H9 (cell line): ENCODE measurements at regions not wholly inside any gene's neighbourhood (a gene's known extent, or its start where the extent isn't known, plus 50 kb on each side); places are given as distances from the start of the nearest gene placed in this dataset.

Experiments used
- DNase-seq: peaks from one replicate; pipeline ENCODE4 v3.0.0-alpha.2; 2017
- H2AFZ ChIP-seq: one replicate; pipeline ENCODE4 v1.6.1; 2013; ENCODE audit warnings: mild to moderate bottlenecking, low read length, control low read depth, moderate library complexity
- H2AK5ac ChIP-seq: 2 replicates; pipeline ENCODE4 v1.6.1; 2013; ENCODE audit warnings: low read length, control low read depth, mixed read lengths; ENCODE audit not compliant: insufficient read length
- H2BK120ac ChIP-seq: one replicate; pipeline ENCODE4 v1.6.1; 2013; ENCODE audit warnings: low read depth, mild to moderate bottlenecking, low read length, control low read depth, inconsistent platforms; ENCODE audit not compliant: poor library complexity, severe bottlenecking
- H2BK12ac ChIP-seq: 2 replicates; pipeline ENCODE4 v1.6.1; 2013; ENCODE audit warnings: low read length, control low read depth, mixed read lengths, low read depth; ENCODE audit not compliant: insufficient read length
- H2BK15ac ChIP-seq: 2 replicates; pipeline ENCODE4 v1.6.1; 2013; ENCODE audit warnings: low read depth, low read length, control low read depth
- H2BK20ac ChIP-seq: one replicate; pipeline ENCODE4 v1.6.1; 2013; ENCODE audit warnings: low read depth, mild to moderate bottlenecking, low read length, control low read depth, inconsistent platforms; ENCODE audit not compliant: poor library complexity, severe bottlenecking
- H2BK5ac ChIP-seq: 2 replicates; pipeline ENCODE4 v1.6.1; 2013; ENCODE audit warnings: low read length, control low read depth, mixed read lengths; ENCODE audit not compliant: insufficient read length
- H3K14ac ChIP-seq: 2 replicates; pipeline ENCODE4 v1.6.1; 2013; ENCODE audit warnings: low read length, control low read depth; ENCODE audit not compliant: insufficient read depth
- H3K18ac ChIP-seq: 2 replicates; pipeline ENCODE4 v1.6.1; 2013; ENCODE audit warnings: low read depth, mild to moderate bottlenecking, mixed read lengths, low read length, control low read depth; ENCODE audit not compliant: insufficient read length
- H3K23ac ChIP-seq: 2 replicates; pipeline ENCODE4 v1.6.1; 2013; ENCODE audit warnings: low read length, control low read depth, mixed read lengths, low read depth; ENCODE audit not compliant: insufficient read length
- H3K23me2 ChIP-seq: 2 replicates; pipeline ENCODE4 v1.6.1; 2013; ENCODE audit warnings: low read depth, mild to moderate bottlenecking, mixed read lengths, low read length, control low read depth; ENCODE audit not compliant: insufficient read length, poor library complexity, severe bottlenecking
- H3K27ac ChIP-seq: 2 replicates; pipeline ENCODE4 v1.5.1; 2013; ENCODE audit warnings: low read length, control low read depth, mixed read lengths, low read depth; ENCODE audit not compliant: insufficient read length
- H3K27me3 ChIP-seq: 2 replicates; pipeline ENCODE4 v1.6.1; 2013; ENCODE audit warnings: low read length, control low read depth, inconsistent platforms; ENCODE audit not compliant: insufficient read depth
- H3K4ac ChIP-seq: 2 replicates; pipeline ENCODE4 v1.6.1; 2013; ENCODE audit warnings: low read depth, mild to moderate bottlenecking, control low read depth, inconsistent platforms, low read length, moderate library complexity
- H3K4me1 ChIP-seq: 2 replicates; pipeline ENCODE4 v1.6.1; 2013; ENCODE audit warnings: low read length, control low read depth, inconsistent platforms; ENCODE audit not compliant: insufficient read depth
- H3K4me2 ChIP-seq: 2 replicates; pipeline ENCODE4 v1.6.1; 2013; ENCODE audit warnings: low read length, control low read depth, mixed read lengths; ENCODE audit not compliant: insufficient read length, insufficient read depth
- H3K56ac ChIP-seq: 2 replicates; pipeline ENCODE4 v1.6.1; 2013; ENCODE audit warnings: low read depth, mild to moderate bottlenecking, mixed read lengths, low read length, control low read depth; ENCODE audit not compliant: insufficient read length
- H3K79me1 ChIP-seq: 2 replicates; pipeline ENCODE4 v1.6.1; 2013; ENCODE audit warnings: low read depth, mild to moderate bottlenecking, moderate library complexity, low read length, control low read depth, inconsistent platforms; ENCODE audit not compliant: insufficient read depth, poor library complexity, severe bottlenecking
- H3K79me2 ChIP-seq: 2 replicates; pipeline ENCODE4 v1.6.1; 2013; ENCODE audit warnings: low read length, control low read depth, inconsistent platforms; ENCODE audit not compliant: insufficient read depth
- H3K9ac ChIP-seq: 2 replicates; pipeline ENCODE4 v1.6.1; 2013; ENCODE audit warnings: low read length, control low read depth, mixed read lengths; ENCODE audit not compliant: insufficient read length; ENCODE audit errors: extremely low read depth
- H3K9me3 ChIP-seq: one replicate; pipeline ENCODE4 v1.6.1; 2013; ENCODE audit warnings: low read depth, low read length, inconsistent platforms; ENCODE audit not compliant: control insufficient read depth
- H3T11ph ChIP-seq: one replicate; pipeline ENCODE4 v1.6.1; 2013; ENCODE audit warnings: mild to moderate bottlenecking, low read length, control low read depth, inconsistent platforms
- H4K20me1 ChIP-seq: one replicate; pipeline ENCODE4 v1.6.1; 2013; ENCODE audit not compliant: control insufficient read depth, insufficient read length, insufficient read depth
- H4K5ac ChIP-seq: 2 replicates; pipeline ENCODE4 v1.6.1; 2013; ENCODE audit warnings: low read depth, mild to moderate bottlenecking, mixed read lengths, low read length, control low read depth; ENCODE audit not compliant: insufficient read length
- H4K8ac ChIP-seq: replicated peaks from 2 replicates; pipeline ENCODE4 v1.6.1; 2013; ENCODE audit warnings: low read length, control low read depth, mixed read lengths, low read depth; ENCODE audit not compliant: insufficient read length
- H4K91ac ChIP-seq: 2 replicates; pipeline ENCODE4 v1.6.1; 2013; ENCODE audit warnings: low read depth, mild to moderate bottlenecking, moderate library complexity, mixed read lengths, low read length, control low read depth; ENCODE audit not compliant: insufficient read length
- H3K27ac Mint-ChIP-seq, 3 experiments: 2 replicates in 2 of 3; 3 replicates in 1 of 3; pipeline ENCODE4 v1.8.0; 2020 to 2021; ENCODE audit warnings: mixed read lengths in 3 of 3, mild to moderate bottlenecking in 1 of 3, moderate library complexity in 1 of 3
- H3K27me3 Mint-ChIP-seq: 2 replicates; pipeline ENCODE4 v1.8.0; 2021; ENCODE audit warnings: low read depth, mild to moderate bottlenecking, moderate library complexity, mixed read lengths
- H3K36me3 Mint-ChIP-seq, 3 experiments: 2 replicates in 2 of 3; 3 replicates in 1 of 3; pipeline ENCODE4 v1.8.0; 2020 to 2021; ENCODE audit warnings: low read depth in 3 of 3, mixed read lengths in 3 of 3; ENCODE audit not compliant: insufficient read depth in 1 of 3
- H3K4me1 Mint-ChIP-seq, 2 experiments: 2 replicates each; pipeline ENCODE4 v1.8.0; 2020; ENCODE audit warnings: mixed read lengths in 2 of 2
- H3K4me3 Mint-ChIP-seq, 2 experiments: 2 replicates in 1 of 2; 3 replicates in 1 of 2; pipeline ENCODE4 v1.8.0; 2020 to 2021; ENCODE audit warnings: mild to moderate bottlenecking in 2 of 2, mixed read lengths in 2 of 2, moderate library complexity in 1 of 2
- H3K9me3 Mint-ChIP-seq, 2 experiments: 2 replicates in 1 of 2; 3 replicates in 1 of 2; pipeline ENCODE4 v1.8.0; 2020; ENCODE audit warnings: mild to moderate bottlenecking in 2 of 2, mixed read lengths in 2 of 2, moderate library complexity in 1 of 2
- WGBS: extraction: QIAGEN DNeasy Blood & Tissue Kit; methylation state at CpG from one replicate; pipeline ENCODE4 v1.1.7; 2013; ENCODE audit warnings: missing lambda C conversion rate, low lambda C conversion rate, mixed read lengths; ENCODE audit not compliant: insufficient read length; ENCODE audit errors: extremely low coverage; 5-methylcytosine and 5-hydroxymethylcytosine counted together
- TF ChIP-seq, protein P1 (sequence below): fragments of 200-600 bp; sonication (generic); conservative IDR thresholded peaks from 3 replicates; pipeline ENCODE4 v1.8.0; 2021; ENCODE audit warnings: antibody characterized with exemption, mild to moderate bottlenecking

DNA sequence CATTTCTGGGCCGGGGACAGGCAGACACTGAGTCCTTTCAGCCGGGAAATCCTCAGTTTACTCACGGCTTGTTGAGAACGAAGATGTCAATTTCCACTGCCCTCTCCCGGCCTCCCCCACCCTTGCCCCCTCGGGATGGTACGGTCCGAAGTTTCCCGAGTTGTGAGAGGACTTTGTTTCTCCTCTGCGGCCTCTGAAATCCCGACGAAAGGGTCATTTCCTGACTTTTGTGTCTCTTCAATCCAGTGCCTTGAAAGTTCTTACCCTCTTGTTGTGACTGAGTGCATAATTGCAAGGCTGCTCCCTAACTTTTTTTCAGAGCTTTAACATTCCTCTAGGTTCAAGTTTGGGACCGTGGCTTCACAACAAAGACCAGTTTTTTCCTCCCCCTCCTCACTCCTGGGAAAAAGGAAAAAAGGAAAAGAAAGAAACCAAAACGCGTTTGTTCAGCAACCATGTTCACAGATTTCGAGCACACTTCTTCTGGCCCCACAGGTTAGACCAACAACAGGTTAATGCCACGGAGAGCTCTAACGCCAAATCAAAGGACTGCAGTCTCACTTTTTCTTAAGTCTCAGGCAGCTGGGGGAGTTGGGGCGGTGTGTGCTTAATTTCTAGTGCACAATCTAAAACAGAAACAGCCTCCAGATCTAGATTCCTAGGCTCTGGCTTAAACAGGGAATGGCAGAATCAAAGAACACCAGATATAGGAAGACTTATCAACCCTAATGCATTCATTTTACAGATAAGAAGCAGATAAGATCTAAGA is 138.9 kb downstream of the TMCO5A start:
- Histone ChIP-seq H2BK5ac (no peak overlapping the region), H3K9me3 (no peaks in the 10 kb centered on the region), H2BK20ac (no peak overlapping the region), H3K27me3 (peaks cover 28% of the 10 kb centered on the region; the same call in 1 of the 2 replicates), H3K14ac (peak overlapping the region; percentile 94), H3K56ac (no peak overlapping the region), H2BK120ac (peak overlapping the region; percentile 85), H3K79me2 (no peaks in the 10 kb centered on the region), H3T11ph (no peak overlapping the region), H3K4me1 (no peaks in the 10 kb centered on the region), H3K23me2 (peaks cover 16% of the 10 kb centered on the region), H3K4me2 (peak overlapping the region; percentile 85), H2BK12ac (no peak overlapping the region), H3K27ac (peak overlapping the region; percentile 43), H2AK5ac (no peak overlapping the region), H4K91ac (no peak overlapping the region), H3K4ac (peak overlapping the region; percentile 45; the same call in 1 of the 2 replicates), H2BK15ac (no peak overlapping the region), H4K20me1 (no peaks in the 10 kb centered on the region), H4K5ac (peak overlapping the region; percentile 20), H3K23ac (no peak overlapping the region), H4K8ac (no peak overlapping the region), H3K79me1 (no peaks in the 10 kb centered on the region), H2AFZ (peak overlapping the region; percentile 71), H3K18ac (peak overlapping the region; percentile 86), H3K9ac (peak overlapping the region; percentile 88)
- Mint-ChIP-seq H3K4me3 (peak overlapping the region; percentile 75 to 79), H3K9me3 (no peaks in the 10 kb centered on the region; a peak in 1 of 5 replicates), H3K4me1 (peaks cover 45 to 56% of the 10 kb centered on the region in 2 experiments), H3K36me3 (no peaks in the 10 kb centered on the region), H3K27ac (peak overlapping the region; percentile 94 to 98 (median 95)), H3K27me3 (peaks cover 83% of the 10 kb centered on the region)
- TF ChIP-seq, protein P1, sequence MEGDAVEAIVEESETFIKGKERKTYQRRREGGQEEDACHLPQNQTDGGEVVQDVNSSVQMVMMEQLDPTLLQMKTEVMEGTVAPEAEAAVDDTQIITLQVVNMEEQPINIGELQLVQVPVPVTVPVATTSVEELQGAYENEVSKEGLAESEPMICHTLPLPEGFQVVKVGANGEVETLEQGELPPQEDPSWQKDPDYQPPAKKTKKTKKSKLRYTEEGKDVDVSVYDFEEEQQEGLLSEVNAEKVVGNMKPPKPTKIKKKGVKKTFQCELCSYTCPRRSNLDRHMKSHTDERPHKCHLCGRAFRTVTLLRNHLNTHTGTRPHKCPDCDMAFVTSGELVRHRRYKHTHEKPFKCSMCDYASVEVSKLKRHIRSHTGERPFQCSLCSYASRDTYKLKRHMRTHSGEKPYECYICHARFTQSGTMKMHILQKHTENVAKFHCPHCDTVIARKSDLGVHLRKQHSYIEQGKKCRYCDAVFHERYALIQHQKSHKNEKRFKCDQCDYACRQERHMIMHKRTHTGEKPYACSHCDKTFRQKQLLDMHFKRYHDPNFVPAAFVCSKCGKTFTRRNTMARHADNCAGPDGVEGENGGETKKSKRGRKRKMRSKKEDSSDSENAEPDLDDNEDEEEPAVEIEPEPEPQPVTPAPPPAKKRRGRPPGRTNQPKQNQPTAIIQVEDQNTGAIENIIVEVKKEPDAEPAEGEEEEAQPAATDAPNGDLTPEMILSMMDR: no peak
- WGBS: no CpG with 5 or more reads among the region's 19 CpGs
- no peak for DNase-seq
